ENCODE measurements at regions not wholly inside any gene's neighbourhood (a gene's known extent, or its start where the extent isn't known, plus 50 kb on each side); places are given as distances from the start of the nearest gene placed in this dataset.

DNA sequence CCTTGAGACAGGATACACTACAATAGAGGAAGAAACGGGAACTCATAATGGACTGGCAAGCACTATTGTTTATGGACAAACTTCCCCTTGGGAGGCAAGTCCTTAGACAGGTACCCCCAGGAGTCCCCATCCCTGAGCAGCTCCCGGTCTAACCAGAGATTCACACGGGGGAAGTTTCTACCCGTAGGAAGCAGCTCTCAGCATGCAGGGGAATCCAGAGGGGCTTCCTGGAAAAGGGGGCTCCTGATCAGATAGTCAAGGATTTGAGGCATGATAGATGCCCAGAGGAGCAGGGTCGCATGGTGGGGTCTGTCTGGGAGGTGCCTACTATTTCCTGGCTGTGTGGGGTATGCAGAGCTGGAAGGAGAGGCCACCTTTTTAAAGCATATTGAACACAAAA is 282.4 kb upstream of the RTL1 start:
- TF ChIP-seq, protein P1, sequence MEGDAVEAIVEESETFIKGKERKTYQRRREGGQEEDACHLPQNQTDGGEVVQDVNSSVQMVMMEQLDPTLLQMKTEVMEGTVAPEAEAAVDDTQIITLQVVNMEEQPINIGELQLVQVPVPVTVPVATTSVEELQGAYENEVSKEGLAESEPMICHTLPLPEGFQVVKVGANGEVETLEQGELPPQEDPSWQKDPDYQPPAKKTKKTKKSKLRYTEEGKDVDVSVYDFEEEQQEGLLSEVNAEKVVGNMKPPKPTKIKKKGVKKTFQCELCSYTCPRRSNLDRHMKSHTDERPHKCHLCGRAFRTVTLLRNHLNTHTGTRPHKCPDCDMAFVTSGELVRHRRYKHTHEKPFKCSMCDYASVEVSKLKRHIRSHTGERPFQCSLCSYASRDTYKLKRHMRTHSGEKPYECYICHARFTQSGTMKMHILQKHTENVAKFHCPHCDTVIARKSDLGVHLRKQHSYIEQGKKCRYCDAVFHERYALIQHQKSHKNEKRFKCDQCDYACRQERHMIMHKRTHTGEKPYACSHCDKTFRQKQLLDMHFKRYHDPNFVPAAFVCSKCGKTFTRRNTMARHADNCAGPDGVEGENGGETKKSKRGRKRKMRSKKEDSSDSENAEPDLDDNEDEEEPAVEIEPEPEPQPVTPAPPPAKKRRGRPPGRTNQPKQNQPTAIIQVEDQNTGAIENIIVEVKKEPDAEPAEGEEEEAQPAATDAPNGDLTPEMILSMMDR (conservative IDR thresholded peaks at IDR 0.05; ENCODE audit: low read depth, low read length) = no peak
- no peak overlapping the region for H3K4me3 ChIP-seq (ENCODE audit: low read depth, low read length)
- no peak for DNase-seq (ENCODE audit: low read depth)

DNA sequence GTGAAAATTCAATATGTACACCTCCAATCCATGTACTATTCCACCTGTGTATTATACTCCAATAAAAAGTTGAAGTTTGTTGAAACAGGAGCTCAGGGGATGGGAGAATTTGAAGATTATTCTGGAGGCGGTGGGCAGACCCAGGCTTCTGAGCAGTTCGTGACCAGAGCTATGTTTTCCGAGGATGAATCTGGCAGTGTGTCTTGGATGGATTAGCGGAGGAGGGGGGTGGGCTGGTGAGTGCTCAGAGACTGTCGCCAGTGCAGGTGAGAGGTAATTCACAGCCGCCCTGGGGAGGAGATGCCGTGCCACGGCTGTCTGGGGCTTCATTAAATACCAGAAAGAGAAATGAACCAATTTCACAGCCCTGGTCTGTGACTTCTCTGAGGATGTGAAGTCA is 283.0 kb upstream of the RTL1 start:
- H3K4me3 ChIP-seq (ENCODE audit: low read depth, low read length) = no peak overlapping the region
- DNase-seq (ENCODE audit: low read depth) = no peak
- TF ChIP-seq, protein P1 (conservative IDR thresholded peaks at IDR 0.05; ENCODE audit: low read depth, low read length) = no peak

DNA sequence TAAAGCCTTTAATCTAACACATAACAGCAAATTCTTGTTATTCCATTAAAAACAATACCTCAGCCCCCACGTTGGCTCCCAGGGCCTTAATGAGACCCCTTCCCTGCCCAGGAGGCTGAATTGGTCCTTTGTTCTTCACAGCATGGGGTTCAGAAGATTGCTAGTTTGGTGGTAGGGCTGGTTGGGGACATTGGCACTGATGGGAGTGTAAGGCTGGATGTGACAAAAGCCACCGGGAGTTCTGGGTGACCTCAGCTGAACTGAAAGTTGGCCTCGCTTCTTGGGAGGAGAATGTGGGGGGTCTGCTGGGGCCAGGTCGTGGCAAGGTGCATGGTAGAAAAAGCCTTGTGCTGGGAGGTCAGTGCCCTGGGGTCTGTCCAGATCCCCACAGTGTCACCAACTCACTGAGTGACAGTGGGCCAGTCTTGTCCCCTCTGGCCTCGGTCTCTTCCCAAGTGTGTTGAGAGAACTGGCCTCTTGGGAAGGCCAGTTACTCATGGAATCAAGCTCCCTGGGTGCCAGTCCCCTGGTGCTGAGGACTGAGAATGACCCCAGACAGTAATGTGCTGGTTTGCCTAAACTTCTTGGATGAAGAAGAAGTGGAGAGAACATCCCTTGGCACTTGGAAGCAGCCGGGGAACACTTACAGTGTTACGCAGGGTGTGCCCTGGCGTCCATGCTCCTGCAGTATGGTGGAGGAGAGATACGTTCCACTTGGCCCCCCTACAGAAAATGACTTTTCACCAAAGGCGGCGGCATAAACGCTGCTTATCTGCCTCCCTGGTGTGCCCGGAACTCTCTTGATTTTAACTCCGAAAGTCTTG is 283.7 kb upstream of the RTL1 start:
- H3K4me3 ChIP-seq (ENCODE audit: low read depth, low read length) = no peak overlapping the region
- DNase-seq (ENCODE audit: low read depth) = no peak
- TF ChIP-seq, protein P1 (conservative IDR thresholded peaks at IDR 0.05; ENCODE audit: low read depth, low read length) = no peak

DNA sequence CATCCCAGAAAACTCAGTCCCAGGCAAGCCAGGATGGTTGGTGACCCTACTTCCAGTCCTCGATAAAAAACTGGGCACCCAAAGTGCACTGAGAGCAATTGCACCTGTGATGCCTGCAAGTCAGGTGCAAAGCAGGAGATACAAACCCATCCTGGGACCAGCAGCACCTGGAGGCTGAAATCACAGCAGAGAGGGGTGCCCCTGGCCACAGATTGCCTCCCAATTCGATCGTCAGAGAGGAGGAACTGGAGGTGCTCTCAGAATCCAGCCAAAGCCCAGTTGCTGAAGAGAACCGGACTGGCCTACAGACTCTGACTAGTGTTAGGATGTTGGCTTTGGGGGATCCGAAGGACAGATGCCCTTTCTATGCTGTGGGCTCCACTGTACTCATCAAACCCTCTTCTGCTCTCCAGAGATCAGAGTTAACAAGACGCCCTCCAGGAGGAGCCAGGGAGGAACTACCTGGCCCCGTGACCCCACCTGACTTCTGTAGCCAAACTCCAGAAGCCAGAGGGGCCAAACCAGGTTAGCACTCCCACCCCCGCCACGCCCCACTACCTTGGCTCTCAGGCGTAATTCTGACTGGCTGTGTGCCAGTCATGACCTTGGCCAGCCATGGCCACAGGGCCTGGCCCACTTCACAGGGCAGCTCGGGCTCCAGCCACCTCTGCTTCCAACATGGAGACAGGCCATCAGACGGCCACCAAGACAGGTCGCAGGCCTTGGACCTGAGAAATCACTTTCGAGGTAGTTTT is 284.5 kb upstream of the RTL1 start:
- TF ChIP-seq, protein P1 (conservative IDR thresholded peaks at IDR 0.05; ENCODE audit: low read depth, low read length) = no peak
- no peak for DNase-seq (ENCODE audit: low read depth)
- no peak overlapping the region for H3K4me3 ChIP-seq (ENCODE audit: low read depth, low read length)

DNA sequence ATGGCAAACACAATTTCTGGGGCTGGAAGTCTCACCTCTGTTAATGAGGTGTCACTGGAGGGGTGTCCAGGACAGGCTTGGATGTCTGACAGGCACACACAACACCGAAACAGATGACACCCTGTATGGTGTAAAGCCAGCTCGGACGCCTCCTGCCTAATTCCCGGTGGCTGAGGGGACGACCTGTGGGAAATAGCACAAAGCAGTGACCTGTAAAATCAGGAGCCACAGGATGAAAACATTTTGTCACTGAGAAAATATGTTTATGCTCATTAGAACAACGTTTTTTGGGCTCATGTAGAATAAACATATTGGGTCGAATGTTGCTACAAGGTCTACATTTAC is 285.0 kb upstream of the RTL1 start:
- no peak for DNase-seq (ENCODE audit: low read depth)
- no peak overlapping the region for H3K4me3 ChIP-seq (ENCODE audit: low read depth, low read length)
- TF ChIP-seq, protein P1 (conservative IDR thresholded peaks at IDR 0.05; ENCODE audit: low read depth, low read length) = no peak

DNA sequence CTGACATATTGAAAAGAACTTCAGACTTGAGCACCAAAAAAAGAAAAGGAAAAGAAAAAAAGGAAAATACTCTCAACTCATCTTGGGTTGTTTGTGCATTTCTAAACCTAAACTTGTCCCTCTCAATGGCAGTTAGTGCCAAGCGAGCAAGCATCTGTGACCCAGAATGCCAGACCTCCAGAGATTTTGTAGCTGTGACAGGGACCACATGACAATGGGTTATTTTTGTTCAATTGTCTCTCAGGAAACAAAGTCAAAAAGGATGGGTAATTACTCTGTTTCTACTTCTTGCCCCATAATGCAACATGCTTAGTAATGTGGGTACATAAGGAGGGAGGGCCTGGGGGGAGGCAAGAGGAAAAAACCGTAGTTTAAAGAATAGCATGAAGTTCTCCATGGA is 285.7 kb upstream of the RTL1 start:
- no peak overlapping the region for H3K4me3 ChIP-seq (ENCODE audit: low read depth, low read length)
- no peak for DNase-seq (ENCODE audit: low read depth)
- TF ChIP-seq, protein P1 (conservative IDR thresholded peaks at IDR 0.05; ENCODE audit: low read depth, low read length) = no peak

Data from choroid plexus epithelial cell (primary cell).